Motor neuron (in vitro differentiated cells): ENCODE measurements at regions not wholly inside any gene's neighbourhood (a gene's known extent, or its start where the extent isn't known, plus 50 kb on each side); places are given as distances from the start of the nearest gene placed in this dataset.
A peak's percentile ranks its signal among the peaks of the same experiment; 100 is the strongest.
"Not testable (repeated sequence)": the region's sequence is repeated elsewhere in the genome, so short reads cannot be mapped to it uniquely, and the experiment has no call there.

Experiments
- ATAC-seq, 8 experiments: fragments of 200-7000 bp; cut with Tn5 transposase; replicated peaks in 6 of 8; 2 replicates each; pipeline ENCODE4 v1.8.0; 2021; ENCODE audit warnings: mild to moderate bottlenecking in 8 of 8, moderate library complexity in 8 of 8
- H3K27ac ChIP-seq, 2 donors: fragments of 250-450 bp; sonication (Bioruptor Pico); 2 replicates each; pipeline ENCODE4 v1.9.0; 2021; ENCODE audit warnings: antibody characterized with exemption in 2 of 2, mild to moderate bottlenecking in 2 of 2, moderate library complexity in 1 of 2
- H3K4me1 ChIP-seq, 2 donors: fragments of 250-450 bp; sonication (Bioruptor Pico); replicated peaks in 1 of 2; 2 replicates each; pipeline ENCODE4 v1.6.1; 2021; ENCODE audit warnings: antibody characterized with exemption in 2 of 2, mild to moderate bottlenecking in 2 of 2, moderate library complexity in 1 of 2
- H3K4me3 ChIP-seq, 5 donors: fragments of 250-450 bp; sonication (Bioruptor Pico); 2 replicates each; pipeline ENCODE4 v1.9.0; 2021; ENCODE audit warnings: antibody characterized with exemption in 5 of 5, mild to moderate bottlenecking in 5 of 5, moderate library complexity in 4 of 5
- WGBS, 10 experiments: fragments of 450-650 bp; shearing (Covaris generic); methylation state at CpG; one replicate each; pipeline ENCODE4 v1.0.0; 2022; 5-methylcytosine and 5-hydroxymethylcytosine counted together
- in situ Hi-C, 9 experiments: fragments of 400-800 bp; cut with MboI; loops; one replicate each; pipeline ENCODE4 v1.15.0; 2021; ENCODE audit warnings: low sequenced_read_pairs in 9 of 9, low pct_unique_long_range_greater_than_20kb in 2 of 9; ENCODE audit not compliant: unreplicated experiment in 9 of 9

DNA sequence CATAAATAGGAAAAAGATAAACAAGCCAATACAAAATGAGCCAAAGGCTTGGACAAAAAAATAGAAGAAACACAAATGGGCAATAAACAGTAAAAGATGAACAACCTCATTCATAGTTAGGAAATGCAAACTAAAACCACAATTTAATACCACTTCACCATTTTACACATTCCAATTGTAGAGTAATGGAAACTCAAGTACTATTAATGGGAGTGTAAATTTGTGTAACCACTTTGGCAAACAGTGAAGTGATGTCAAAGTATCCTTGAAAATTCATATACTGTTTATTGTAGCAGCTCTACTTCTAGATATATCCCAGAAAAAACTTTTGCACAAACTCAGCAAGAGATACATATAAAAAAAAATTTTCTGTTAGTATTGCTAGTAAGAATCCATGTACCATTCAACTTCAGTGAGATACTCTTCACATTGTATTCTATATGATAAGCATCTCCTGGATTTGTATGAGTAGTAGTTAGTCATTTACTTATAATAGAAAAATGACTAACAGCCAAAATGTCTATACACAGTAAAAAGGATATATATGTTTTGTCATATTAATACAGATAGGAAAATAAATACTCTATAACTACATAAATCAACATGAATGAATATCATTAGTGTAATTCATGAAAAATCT lies 229.8 kb downstream of the DKK2 start:
- H3K27ac ChIP-seq = no peak overlapping the region
- ATAC-seq = no peak
- in situ Hi-C loops = loop anchor here in 2 of 9 experiments (25.0 kb wide), 2 partner anchors 294 to 444 kb away; partner anchors contain the start of gene GIMD1 (in 2 of the 2)
- H3K4me1 ChIP-seq = no peaks in the 10 kb centered on the region
- no peak overlapping the region for H3K4me3 ChIP-seq

DNA sequence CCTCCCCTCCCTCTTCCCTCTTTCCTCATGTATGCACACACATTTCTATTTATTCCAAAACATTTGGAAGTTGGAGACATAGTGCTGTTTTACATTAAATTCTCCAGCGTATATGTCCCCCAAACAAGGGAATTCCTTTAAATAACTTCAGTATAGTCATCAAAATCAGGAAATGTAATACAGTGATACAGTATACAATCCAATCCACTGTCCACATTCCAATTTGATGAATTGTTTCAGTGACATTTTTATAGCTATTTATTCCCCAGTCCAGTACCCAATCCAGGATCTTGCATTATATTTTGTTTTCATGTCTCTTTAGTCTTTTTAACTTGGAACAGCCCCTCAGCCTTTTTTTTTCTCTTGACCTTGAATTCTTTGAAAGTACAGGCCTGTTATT lies 233.0 kb downstream of the DKK2 start:
- no peak overlapping the region for H3K4me3 ChIP-seq
- in situ Hi-C loops = loop anchor here in 2 of 9 experiments (25.0 kb wide), 2 partner anchors 291 to 441 kb away; partner anchors contain the start of gene GIMD1 (in 2 of the 2)
- H3K4me1 ChIP-seq = no peaks in the 10 kb centered on the region
- no peak overlapping the region for H3K27ac ChIP-seq
- 14 to 100% (median 85%) methylated on average over 1 of the region's 1 CpG for WGBS, 10 experiments
- ATAC-seq = no peak

DNA sequence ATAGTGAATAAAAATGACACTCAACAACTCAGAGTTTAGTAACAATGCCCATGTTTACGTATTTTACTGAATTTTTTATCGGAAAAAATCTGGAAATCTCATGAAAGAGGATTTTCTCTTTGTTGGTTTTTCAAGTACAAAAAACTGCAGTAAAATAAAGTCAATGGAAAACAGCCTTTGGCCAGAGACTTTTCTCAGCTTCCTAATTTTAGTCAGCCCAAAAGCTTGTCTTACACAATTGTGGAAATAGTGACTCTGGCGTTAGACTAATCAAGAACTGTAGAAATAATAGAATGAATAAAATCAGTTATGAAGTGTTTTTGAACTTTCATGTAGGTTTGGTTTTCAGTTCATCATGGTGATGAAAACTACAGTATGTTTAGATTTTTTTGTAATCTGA lies 234.7 kb downstream of the DKK2 start:
- ATAC-seq = no peak
- in situ Hi-C loops = loop anchor here in 2 of 9 experiments (25.0 kb wide), 2 partner anchors 289 to 439 kb away; partner anchors contain the start of gene GIMD1 (in 2 of the 2)
- Histone ChIP-seq H3K4me3 (no peak overlapping the region), H3K27ac (no peak overlapping the region), H3K4me1 (no peaks in the 10 kb centered on the region)
- WGBS, 10 experiments = 30 to 100% (median 91%) methylated on average over 1 to 3 of the region's 3 CpGs; no CpG with 5 or more reads in 1 of the 10 experiments

GRCh38 chr4:106796876-106797275 lies 239.2 kb downstream of the DKK2 start:
- H3K4me3 ChIP-seq = no peak overlapping the region
- H3K27ac ChIP-seq = no peak overlapping the region
- no peak for ATAC-seq
- no peaks in the 10 kb centered on the region for H3K4me1 ChIP-seq
- in situ Hi-C loops = no loop called here

DNA sequence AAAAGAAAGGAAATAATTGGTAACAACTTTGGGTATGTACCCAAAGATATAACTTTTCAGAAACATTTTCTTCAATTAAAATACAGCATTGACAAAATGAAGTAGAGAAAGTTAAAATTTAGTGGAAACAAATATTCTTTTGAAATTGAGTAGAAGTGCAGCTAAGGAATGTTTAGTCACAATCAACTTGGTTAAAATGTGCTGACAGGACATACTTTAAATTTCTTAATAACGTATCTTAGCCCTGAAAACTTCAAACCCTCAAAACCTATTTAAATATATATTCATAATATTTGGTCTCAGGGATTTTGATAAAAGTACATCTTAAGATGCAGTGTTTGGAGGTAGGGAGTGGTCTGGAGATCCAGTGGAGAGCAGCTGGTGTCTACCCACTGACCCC lies 240.8 kb downstream of the DKK2 start:
- WGBS, 10 experiments = 67 to 100% (median 83%) methylated on average over 1 of the region's 1 CpG; no CpG with 5 or more reads in 3 of the 10 experiments
- ATAC-seq = no peak
- in situ Hi-C loops = no loop called here
- no peak overlapping the region for H3K27ac ChIP-seq
- no peak overlapping the region for H3K4me3 ChIP-seq
- H3K4me1 ChIP-seq = no peaks in the 10 kb centered on the region

- Histone ChIP-seq H3K4me1 (no peaks in the 10 kb centered on the region), H3K27ac (no peak overlapping the region), H3K4me3 (no peak overlapping the region)
- in situ Hi-C loops = no loop called here
- no peak for ATAC-seq
Measured at GRCh38 chr4:106793933-106794332, 242.2 kb downstream of the DKK2 start.

- WGBS, 10 experiments = 11 to 88% (median 48%) methylated on average over 1 of the region's 1 CpG
- in situ Hi-C loops = no loop called here
- Histone ChIP-seq H3K4me3 (no peak overlapping the region), H3K27ac (no peak overlapping the region), H3K4me1 (no peaks in the 10 kb centered on the region)
- no peak for ATAC-seq
Measured at GRCh38 chr4:106775636-106776035, 260.5 kb downstream of the DKK2 start.

DNA sequence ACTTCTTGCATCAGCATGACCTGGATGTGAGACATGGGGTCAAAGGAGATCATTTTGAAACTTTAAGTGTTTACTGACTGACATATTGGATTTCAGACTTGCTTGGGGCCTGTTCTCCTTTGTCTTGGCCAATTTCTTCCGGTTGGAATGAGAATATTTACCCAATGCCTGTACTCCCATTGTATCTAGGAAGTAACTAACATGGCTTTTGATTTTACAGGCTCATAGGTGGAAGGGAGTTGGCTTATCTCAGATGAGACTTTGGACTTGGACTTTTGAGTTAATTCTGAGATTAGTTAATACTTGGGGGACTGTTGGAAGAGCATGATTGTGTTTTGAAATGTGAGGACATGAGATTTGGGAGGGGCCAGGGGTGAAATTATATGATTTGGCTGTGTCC lies 262.1 kb downstream of the DKK2 start:
- ATAC-seq, in situ Hi-C loops, H3K27ac ChIP-seq, H3K4me1 ChIP-seq, H3K4me3 ChIP-seq: not testable (repeated sequence)
- 80 to 100% (median 94%) methylated on average over 1 of the region's 1 CpG; no CpG with 5 or more reads in 6 of the 10 experiments for WGBS, 10 experiments

GRCh38 chr4:106773076-106773905 lies 262.8 kb downstream of the DKK2 start:
- in situ Hi-C loops = no loop called here
- 67 to 83% (median 80%) methylated on average over 1 of the region's 1 CpG; no CpG with 5 or more reads in 7 of the 10 experiments for WGBS, 10 experiments
- H3K4me1 ChIP-seq = no peaks in the 10 kb centered on the region
- peak in 2 of 8 experiments; percentile 75 to 77 for ATAC-seq
- H3K27ac ChIP-seq = no peak overlapping the region
- H3K4me3 ChIP-seq = no peak overlapping the region

DNA sequence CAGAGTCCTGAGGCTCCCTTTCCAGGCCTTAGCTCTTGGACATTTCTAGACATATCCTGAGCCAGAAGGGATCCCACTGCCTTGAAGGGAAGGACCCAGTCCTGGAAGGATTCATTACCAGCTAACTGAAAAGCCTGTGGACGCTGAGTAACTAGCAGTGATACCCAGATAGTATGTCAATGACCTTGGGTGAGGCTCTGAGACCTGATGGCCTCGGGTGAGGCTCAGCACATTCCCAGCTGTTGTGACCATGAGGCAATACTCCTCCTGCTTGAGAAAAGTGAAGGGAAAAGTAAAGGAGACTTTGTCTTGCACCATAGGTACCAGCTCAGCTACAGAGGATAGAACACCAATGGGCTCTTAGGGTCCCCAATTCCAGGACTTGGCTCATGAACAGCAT lies 268.1 kb downstream of the DKK2 start:
- ATAC-seq = peak in 2 of 8 experiments; percentile 52 to 77
- Histone ChIP-seq H3K4me3 (no peak overlapping the region), H3K27ac (no peak overlapping the region), H3K4me1 (no peaks in the 10 kb centered on the region)
- WGBS, 10 experiments = 8 to 86% (median 55%) methylated on average over 1 to 2 of the region's 2 CpGs; no CpG with 5 or more reads in 4 of the 10 experiments
- in situ Hi-C loops = no loop called here

- H3K27ac ChIP-seq = no peak overlapping the region
- no peak overlapping the region for H3K4me3 ChIP-seq
- peak in 2 of 8 experiments; percentile 6 to 8 for ATAC-seq
- in situ Hi-C loops = no loop called here
- H3K4me1 ChIP-seq = no peaks in the 10 kb centered on the region
Measured at GRCh38 chr4:106766519-106766918, 269.6 kb downstream of the DKK2 start.

GRCh38 chr4:106764774-106765173 lies 271.3 kb downstream of the DKK2 start:
- peak in 2 of 8 experiments; percentile 58 to 63 for ATAC-seq
- Histone ChIP-seq H3K4me1 (no peaks in the 10 kb centered on the region), H3K27ac (no peak overlapping the region), H3K4me3 (no peak overlapping the region)
- in situ Hi-C loops = no loop called here
- 67 to 100% (median 90%) methylated on average over 2 to 4 of the region's 4 CpGs; no CpG with 5 or more reads in 2 of the 10 experiments for WGBS, 10 experiments

DNA sequence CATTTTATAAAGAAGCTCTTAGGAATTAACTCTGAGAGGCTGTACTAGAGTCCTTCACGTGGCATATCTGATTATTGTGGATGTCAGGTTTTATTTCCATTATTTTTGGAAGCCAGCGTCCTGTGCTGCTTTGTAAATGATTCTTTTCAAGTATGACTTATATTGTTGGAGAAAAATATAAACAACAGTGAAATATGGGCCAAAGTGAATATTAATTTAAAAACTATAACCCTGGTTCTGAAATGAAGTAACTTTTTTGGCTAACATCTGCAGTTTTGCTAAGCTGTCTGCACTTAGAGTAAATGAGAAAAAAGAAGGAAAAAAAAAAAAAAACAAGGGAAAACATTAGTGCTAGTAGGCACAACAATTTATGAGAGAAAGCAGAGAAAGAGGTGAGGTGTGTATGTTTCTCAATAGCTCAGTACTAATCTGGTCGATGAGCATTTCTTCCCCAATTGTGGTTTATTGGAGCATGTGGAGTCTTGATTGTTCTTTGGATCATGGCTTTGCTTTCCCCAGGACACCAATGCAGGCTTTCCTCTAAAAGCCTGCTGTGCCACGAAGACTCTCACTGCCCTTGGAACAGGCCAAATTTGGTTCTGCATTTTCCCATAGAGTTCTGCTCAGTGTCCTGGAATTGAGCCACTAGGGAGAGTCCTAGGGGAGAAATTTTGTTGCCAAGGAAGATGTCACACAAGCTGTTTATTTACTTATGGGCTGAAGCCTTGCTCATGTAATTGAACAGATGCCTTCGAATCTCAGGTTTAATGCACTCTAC lies 273.3 kb downstream of the DKK2 start:
- 24 to 70% (median 50%) methylated on average over 3 to 5 of the region's 5 CpGs for WGBS, 10 experiments
- no peak overlapping the region for H3K4me3 ChIP-seq
- peak in 3 of 8 experiments; percentile 63 to 95 (median 63) for ATAC-seq
- no peak overlapping the region for H3K27ac ChIP-seq
- in situ Hi-C loops = no loop called here
- H3K4me1 ChIP-seq = no peaks in the 10 kb centered on the region
